GM21367 (cell line): ENCODE measurements at regions not wholly inside any gene's neighbourhood (a gene's known extent, or its start where the extent isn't known, plus 50 kb on each side); places are given as distances from the start of the nearest gene placed in this dataset.
"Not testable (repeated sequence)": the region's sequence is repeated elsewhere in the genome, so short reads cannot be mapped to it uniquely, and the experiment has no call there.

Experiments used
- ATAC-seq: cut with Tn5 transposase; IDR thresholded peaks from one replicate; pipeline ENCODE4 v1.9.1; 2021; ENCODE audit not compliant: unreplicated experiment

- no peak for ATAC-seq
Measured at GRCh38 chr2:230593765-230594164, 118.9 kb upstream of the CAB39 start.

DNA sequence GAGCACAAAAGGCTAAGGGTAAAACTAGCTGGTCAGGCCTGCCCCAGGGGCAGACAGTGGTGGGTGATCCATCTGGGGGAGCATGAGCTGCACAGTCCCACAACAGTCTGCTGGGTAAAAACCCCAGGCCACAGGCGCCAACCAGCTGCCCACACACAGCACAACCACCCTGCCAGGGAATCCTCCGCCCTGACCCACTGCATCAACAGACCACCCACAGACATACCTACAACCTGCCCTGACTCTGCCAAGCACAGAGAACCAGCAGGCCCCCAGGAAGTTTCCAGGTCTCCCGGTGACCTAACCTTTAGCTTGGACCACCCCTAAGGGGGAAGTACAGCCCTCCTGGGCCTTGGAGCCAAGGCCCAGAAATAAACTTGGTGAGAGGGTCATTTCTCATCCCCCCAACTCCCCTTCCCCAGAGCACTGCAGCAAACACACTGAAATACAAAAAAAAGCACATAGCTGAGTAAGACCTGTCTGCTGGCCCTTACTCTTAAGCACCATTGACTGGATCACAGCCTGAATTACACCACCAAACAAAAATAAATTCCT, 118.3 kb upstream of the CAB39 start:
- ATAC-seq, result no peak

GRCh38 chr2:230599853-230600252, 112.8 kb upstream of the CAB39 start:
- ATAC-seq, result no peak

DNA sequence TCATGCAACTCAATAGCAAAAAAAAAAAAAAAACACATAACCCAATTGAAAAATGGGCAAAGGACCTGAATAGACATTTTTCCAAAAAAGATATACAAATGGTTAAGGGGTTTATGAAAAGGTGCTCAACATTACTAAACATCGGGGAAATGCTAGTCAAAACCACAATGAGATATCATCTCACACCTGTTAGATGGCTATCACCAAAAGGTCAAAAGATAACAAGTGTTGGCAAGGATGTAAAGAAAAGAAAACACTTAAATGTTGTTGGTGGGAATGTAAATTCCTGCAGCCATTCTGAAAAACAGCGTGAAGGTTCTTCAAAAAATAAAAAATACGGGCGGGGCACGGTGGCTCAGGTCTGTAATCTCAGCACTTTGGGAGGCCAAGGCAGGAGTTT, 112.4 kb upstream of the CAB39 start:
- no peak for ATAC-seq

- ATAC-seq, result no peak
Measured at GRCh38 chr2:230600881-230601280, 111.8 kb upstream of the CAB39 start.

DNA sequence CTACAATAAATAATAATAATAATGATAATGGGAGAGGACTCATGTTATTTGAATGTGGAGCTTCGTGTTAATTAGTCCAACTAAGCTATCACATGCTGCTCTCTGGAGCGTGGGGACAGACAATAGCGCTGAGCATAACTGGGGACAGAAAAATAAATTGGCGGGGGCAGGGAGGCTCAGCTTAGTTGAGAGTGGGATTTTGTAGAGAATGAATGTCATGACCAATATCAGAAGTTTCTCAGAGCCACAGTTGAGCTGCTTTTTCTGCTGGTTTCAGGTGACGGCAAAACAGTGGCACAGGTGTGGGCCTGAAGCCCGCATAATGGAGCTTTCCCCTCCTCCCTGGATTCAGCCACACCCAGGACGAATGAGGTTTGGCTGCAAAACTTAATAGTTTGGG, 111.1 kb upstream of the CAB39 start:
- ATAC-seq, result peak; percentile 61

DNA sequence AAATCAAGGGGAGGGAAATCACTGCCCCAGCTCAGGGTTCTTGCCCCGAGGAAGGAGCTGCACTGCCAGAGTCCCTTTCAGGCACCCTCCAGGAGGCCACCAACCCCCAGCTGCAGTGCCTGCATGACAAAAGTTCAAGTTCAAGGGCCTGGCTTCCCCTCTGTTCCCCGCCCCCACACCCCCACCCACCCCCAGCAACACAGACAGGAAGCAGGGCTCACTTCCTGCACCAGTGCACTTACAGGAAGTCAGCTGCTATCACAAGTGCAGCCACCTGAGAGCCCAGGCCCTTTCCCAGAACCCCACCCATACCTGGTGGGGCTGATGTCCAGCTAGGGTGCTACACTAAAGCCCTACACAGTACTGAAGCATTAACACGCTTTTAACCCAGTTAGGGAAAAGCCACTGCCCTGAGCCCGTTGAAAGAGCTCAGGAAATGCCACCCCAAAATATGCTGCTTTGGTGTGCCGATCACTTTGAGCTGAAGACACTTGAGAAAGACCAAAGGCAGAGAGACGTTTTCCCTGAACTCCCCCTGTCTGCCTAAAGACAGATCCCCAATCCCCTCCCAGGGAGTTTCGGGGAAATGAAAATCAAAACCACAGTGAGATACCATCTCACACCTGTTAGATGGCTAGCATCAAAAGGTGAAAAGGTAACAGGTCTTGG, 109.9 kb upstream of the CAB39 start:
- ATAC-seq, result peak; percentile 45

GRCh38 chr2:230603317-230603716, 109.3 kb upstream of the CAB39 start:
- ATAC-seq, result not testable (repeated sequence)

GRCh38 chr2:230604158-230604557, 108.5 kb upstream of the CAB39 start:
- ATAC-seq, result not testable (repeated sequence)

DNA sequence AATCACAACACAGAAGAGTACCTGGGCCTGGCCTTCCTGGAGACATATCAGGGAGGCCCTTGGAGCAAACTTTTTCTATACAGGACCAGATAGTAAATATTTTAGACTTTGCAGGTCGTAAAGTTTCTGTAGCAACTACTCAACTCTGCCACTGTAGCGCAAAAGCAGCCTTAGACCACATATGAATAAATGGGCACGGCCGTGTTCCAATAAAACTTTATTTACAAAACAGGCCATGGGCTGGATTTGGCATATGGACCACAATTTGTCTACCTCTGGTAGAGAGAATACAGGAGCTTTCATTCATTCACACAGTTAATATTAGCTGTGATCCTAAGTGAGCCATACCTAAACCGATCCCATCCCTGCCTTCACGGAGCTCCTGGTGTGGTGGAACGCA, 98.6 kb upstream of the CAB39 start:
- ATAC-seq, result no peak

DNA sequence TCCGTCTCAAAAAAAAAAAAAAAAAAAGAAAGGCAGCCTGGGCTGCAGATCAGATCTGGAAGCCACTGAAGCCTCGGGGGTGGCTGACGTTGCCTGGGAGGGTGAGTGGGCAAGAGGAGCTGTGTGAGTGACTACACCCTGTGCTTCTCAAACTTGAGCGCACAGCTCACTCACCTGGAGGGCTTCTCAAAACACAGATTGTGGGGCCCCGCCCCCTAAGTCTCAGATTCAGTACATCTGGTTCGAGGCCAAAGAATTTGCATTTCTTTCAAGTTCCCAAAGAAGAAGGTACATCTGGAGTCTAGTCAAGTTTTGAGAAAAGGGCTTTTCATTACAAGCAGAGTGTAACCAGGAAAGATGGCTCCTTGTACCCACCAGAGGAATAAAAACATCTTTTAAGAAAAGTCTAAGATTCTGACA, 97.7 kb upstream of the CAB39 start:
- ATAC-seq, result peak; percentile 80

GRCh38 chr2:230617256-230617706, 95.4 kb upstream of the CAB39 start:
- not testable (repeated sequence) for ATAC-seq

DNA sequence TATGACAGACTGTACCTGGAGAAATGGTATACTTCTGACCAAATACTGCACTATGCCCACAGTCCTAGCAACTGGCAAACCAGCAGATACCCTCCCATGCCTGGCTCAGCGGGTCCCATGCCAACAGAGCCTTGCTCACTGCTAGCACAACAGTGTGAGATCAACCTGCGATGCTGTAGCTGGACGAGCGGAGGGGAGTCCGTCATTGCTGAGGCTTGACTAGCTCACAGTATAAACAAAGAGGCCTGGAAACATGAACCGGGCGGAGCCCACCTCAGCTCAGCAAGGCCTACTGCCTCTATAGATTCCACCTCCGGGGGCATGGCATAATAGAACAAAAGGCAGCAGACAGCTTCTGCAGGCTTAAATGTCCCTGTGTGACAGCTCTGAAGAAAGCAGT, 93.2 kb upstream of the CAB39 start:
- ATAC-seq, result no peak

DNA sequence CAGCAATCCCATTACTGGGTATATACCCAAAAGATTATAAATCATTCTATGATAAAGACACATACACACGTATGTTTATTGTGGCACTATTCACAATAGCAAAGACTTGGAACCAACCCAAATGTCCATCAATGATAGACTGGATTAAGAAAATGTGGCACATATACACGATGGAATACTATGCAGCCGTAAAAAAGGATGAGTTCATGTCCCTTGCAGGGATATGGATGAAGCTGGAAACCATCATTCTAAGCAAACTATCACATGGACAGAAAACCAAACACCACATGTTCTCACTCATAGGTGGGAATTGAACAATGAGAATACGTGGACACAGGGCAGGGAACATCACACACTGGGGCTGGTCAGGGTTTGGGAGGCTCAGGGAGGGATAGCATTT, 87.4 kb upstream of the CAB39 start:
- ATAC-seq, result not testable (repeated sequence)

GRCh38 chr2:230627091-230627490, 85.6 kb upstream of the CAB39 start:
- not testable (repeated sequence) for ATAC-seq

DNA sequence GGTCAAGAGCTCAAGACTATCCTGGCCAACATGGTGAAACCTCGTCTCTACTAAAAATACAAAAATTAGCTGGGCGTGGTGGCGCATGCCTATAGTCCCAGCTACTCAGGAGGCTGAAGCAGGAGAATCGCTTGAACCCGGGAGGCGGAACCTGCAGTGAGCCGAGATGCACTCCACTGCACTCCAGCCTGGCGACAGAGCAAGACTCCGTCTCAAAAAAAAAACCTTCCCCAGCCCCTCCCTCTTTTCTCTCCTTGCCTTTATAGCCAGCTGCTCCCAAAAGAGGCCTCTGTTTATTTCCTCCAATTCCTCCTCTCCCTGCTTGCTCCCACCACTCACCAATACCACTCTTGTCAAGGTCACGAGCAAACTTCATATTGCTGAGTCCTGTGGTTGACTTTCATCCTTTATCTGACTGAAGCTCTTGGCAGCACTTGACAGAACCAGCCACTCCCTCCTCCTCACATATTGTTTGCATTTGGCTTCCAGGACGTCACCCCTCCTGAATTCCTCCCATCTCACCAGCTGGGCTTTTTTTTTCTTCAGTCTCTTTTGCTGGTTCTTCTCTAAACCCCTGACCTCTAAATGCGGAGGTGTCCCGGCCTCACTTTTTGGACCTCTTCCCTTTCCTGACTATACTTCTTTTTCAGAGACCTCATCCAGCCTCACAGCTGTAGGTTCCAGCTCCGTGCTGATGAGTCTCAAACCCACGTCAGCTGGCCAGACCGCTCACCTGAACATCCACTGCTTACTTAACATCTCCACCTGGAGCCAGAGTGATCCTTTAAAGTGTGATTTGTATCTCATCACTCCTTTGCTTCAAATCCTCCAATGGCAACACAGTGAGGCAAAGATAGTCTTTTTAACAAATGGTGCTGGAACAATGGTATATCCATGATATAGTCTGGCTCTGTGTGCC, 84.6 kb upstream of the CAB39 start:
- no peak for ATAC-seq

- no peak for ATAC-seq
Measured at GRCh38 chr2:230631470-230631869, 81.2 kb upstream of the CAB39 start.

DNA sequence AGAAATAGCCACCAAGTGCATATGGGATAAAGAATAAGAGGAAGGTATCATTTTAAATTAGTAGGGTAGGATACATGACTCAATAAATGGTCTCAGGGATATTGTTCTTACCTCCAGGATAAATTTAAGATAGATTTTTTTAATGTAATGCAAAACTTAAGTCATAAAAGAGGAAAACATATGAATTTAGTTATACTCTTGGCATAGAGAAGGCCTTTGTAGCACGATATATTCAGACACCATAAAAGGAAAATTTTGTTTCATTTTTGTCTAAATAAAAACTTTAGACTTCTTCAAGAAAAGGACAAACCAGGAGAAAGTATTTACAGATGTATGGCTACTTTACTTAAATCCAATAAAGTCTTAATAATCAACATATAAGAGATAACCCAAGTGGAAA, 78.5 kb upstream of the CAB39 start:
- no peak for ATAC-seq

DNA sequence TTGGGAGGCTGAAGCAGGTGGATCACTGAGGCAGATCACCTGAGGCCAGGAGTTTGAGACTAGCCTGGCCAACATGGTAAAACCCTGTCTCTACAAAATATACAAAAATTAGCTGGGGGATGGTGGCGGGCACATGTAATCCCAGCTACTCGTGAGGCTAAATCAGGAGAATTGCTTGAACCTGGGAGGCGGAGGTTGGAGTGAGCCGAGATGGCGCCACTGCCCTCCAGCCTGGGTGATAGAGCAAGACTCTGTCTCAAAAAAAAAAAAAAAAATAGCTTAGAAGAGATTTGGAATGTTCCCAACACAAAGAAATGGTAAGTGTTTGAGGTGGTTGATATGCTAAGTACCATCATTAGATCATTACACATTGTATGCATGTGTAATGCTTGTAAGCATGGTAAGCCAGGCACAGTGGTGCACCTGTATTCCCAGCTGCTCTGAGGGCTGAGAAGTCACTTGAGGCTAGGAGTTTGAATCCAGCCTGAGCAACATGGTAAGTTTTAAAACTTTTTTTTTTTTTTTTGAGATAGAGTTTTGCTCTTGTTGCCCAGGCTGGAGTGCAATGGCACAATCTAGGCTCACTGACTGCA, 77.8 kb upstream of the CAB39 start:
- ATAC-seq, result not testable (repeated sequence)

GRCh38 chr2:230636684-230637271, 75.9 kb upstream of the CAB39 start:
- peak; percentile 47 for ATAC-seq

GRCh38 chr2:230637486-230637885, 75.2 kb upstream of the CAB39 start:
- ATAC-seq, result not testable (repeated sequence)
